Upper lobe of left lung (tissue), 4 donors: ENCODE measurements at regions not wholly inside any gene's neighbourhood (a gene's known extent, or its start where the extent isn't known, plus 50 kb on each side); places are given as distances from the start of the nearest gene placed in this dataset.

Experiments
- CTCF ChIP-seq, 6 experiments: fragments of 450-650 bp in 4 of 6; fragments of 200-600 bp in 2 of 6; sonication (generic) in 2 of 6; IDR thresholded peaks; one replicate each; pipeline ENCODE4 v1.5.1; 2016 to 2019; ENCODE audit warnings: antibody characterized with exemption in 6 of 6
- EP300 ChIP-seq, 4 donors: sonication (generic); formaldehyde crosslinking; IDR thresholded peaks; one replicate each; pipeline ENCODE4 v1.5.1; 2017; ENCODE audit warnings: antibody characterized with exemption in 4 of 4, control low read depth in 2 of 4
- POLR2A ChIP-seq, 4 donors: fragments of 450-650 bp; IDR thresholded peaks; one replicate each; pipeline ENCODE4 v1.5.1; 2016 to 2017; ENCODE audit warnings: antibody characterized with exemption in 4 of 4, mild to moderate bottlenecking in 2 of 4
- POLR2AphosphoS5 ChIP-seq, 2 donors: sonication (generic); formaldehyde crosslinking; IDR thresholded peaks; one replicate each; pipeline ENCODE4 v1.5.1; 2017; ENCODE audit warnings: antibody characterized with exemption in 2 of 2

GRCh38 chr3:54014067-54014466, 108.3 kb upstream of the CACNA2D3 start:
- no peak for TF ChIP-seq EP300 (IDR thresholded peaks at IDR 0.05)
- TF ChIP-seq POLR2A (IDR thresholded peaks at IDR 0.05), result no peak
- no peak for TF ChIP-seq CTCF (IDR thresholded peaks at IDR 0.05)
- TF ChIP-seq POLR2AphosphoS5 (IDR thresholded peaks at IDR 0.05), result no peak
